ENCODE measurements at regions not wholly inside any gene's neighbourhood (a gene's known extent, or its start where the extent isn't known, plus 50 kb on each side); places are given as distances from the start of the nearest gene placed in this dataset.

- TF ChIP-seq POLR2A (IDR thresholded peaks at IDR 0.05; ENCODE audit: low read depth, low read length) (no peak), TAF1 (IDR thresholded peaks at IDR 0.05; ENCODE audit: borderline replicate concordance, low read depth, low read length) (no peak)
These were observed 50.3 kb upstream of the SLC6A6 start for GRCh38 chr3:14352002-14352627.
